ENCODE measurements at regions not wholly inside any gene's neighbourhood (a gene's known extent, or its start where the extent isn't known, plus 50 kb on each side); places are given as distances from the start of the nearest gene placed in this dataset.
"Not testable (repeated sequence)": the region's sequence is repeated elsewhere in the genome, so short reads cannot be mapped to it uniquely, and the experiment has no call there.

- no peak for DNase-seq (ENCODE audit: low read depth)
These were observed 620.1 kb downstream of the HTR1B start for GRCh38 chr6:76843054-76843822.

GRCh38 chr6:76840865-76841264 lies 622.4 kb downstream of the HTR1B start:
- DNase-seq (ENCODE audit: low read depth) = no peak

GRCh38 chr6:76840041-76840745 lies 623.1 kb downstream of the HTR1B start:
- no peak for DNase-seq (ENCODE audit: low read depth)

GRCh38 chr6:76839505-76839904 lies 623.8 kb downstream of the HTR1B start:
- DNase-seq (ENCODE audit: low read depth) = no peak

GRCh38 chr6:76837564-76837963 lies 625.7 kb downstream of the HTR1B start:
- DNase-seq (ENCODE audit: low read depth) = no peak

GRCh38 chr6:76835695-76836094 lies 627.6 kb downstream of the HTR1B start:
- DNase-seq (ENCODE audit: low read depth) = no peak

- DNase-seq (ENCODE audit: low read depth) = no peak
These were observed 628.0 kb downstream of the HTR1B start for GRCh38 chr6:76835293-76835692.

- no peak for DNase-seq (ENCODE audit: low read depth)
These were observed 628.9 kb downstream of the HTR1B start for GRCh38 chr6:76834399-76834798.

GRCh38 chr6:76831299-76831698 lies 632.0 kb downstream of the HTR1B start:
- DNase-seq (ENCODE audit: low read depth) = no peak

GRCh38 chr6:76823578-76823977 lies 639.7 kb downstream of the HTR1B start:
- DNase-seq (ENCODE audit: low read depth) = not testable (repeated sequence)

GRCh38 chr6:76818451-76818850 lies 644.8 kb downstream of the HTR1B start:
- DNase-seq (ENCODE audit: low read depth) = no peak

- no peak for DNase-seq (ENCODE audit: low read depth)
These were observed 645.9 kb downstream of the HTR1B start for GRCh38 chr6:76817429-76817828.

- no peak for DNase-seq (ENCODE audit: low read depth)
These were observed 648.5 kb downstream of the HTR1B start for GRCh38 chr6:76814496-76815458.

GRCh38 chr6:76810286-76810685 lies 653.0 kb downstream of the HTR1B start:
- DNase-seq (ENCODE audit: low read depth) = no peak

- DNase-seq (ENCODE audit: low read depth) = no peak
These were observed 660.2 kb downstream of the HTR1B start for GRCh38 chr6:76803038-76803580.

GRCh38 chr6:76792394-76792793 lies 670.9 kb downstream of the HTR1B start:
- DNase-seq (ENCODE audit: low read depth) = peak; percentile 22

- DNase-seq (ENCODE audit: low read depth) = no peak
These were observed 672.4 kb downstream of the HTR1B start for GRCh38 chr6:76790881-76791280.

GRCh38 chr6:76790045-76790796 lies 673.1 kb downstream of the HTR1B start:
- DNase-seq (ENCODE audit: low read depth) = no peak

GRCh38 chr6:76789580-76789979 lies 673.7 kb downstream of the HTR1B start:
- DNase-seq (ENCODE audit: low read depth) = no peak

GRCh38 chr6:76788155-76788554 lies 675.1 kb downstream of the HTR1B start:
- no peak for DNase-seq (ENCODE audit: low read depth)

- DNase-seq (ENCODE audit: low read depth) = no peak
These were observed 684.2 kb downstream of the HTR1B start for GRCh38 chr6:76779068-76779467.

Data from GM04503 (cell line).